Retina (tissue), 1 donor: ENCODE measurements at regions not wholly inside any gene's neighbourhood (a gene's known extent, or its start where the extent isn't known, plus 50 kb on each side); places are given as distances from the start of the nearest gene placed in this dataset.
"Not testable (repeated sequence)": the region's sequence is repeated elsewhere in the genome, so short reads cannot be mapped to it uniquely, and the experiment has no call there.

ENCODE experiments used
- DNase-seq: peaks from one replicate; pipeline ENCODE4 v3.0.0-alpha.2; 2016

- DNase-seq = no peak
Observed at GRCh38 chr10:43839973-43840372, 191.3 kb upstream of the ZNF32 start.

- DNase-seq = not testable (repeated sequence)
Observed at GRCh38 chr10:43834751-43835150, 186.1 kb upstream of the ZNF32 start.

GRCh38 chr10:43827853-43828252 lies 179.2 kb upstream of the ZNF32 start:
- DNase-seq = no peak

- no peak for DNase-seq
Observed at GRCh38 chr10:43825984-43826383, 177.3 kb upstream of the ZNF32 start.

- DNase-seq = no peak
Observed at GRCh38 chr10:43825421-43825820, 176.7 kb upstream of the ZNF32 start.

GRCh38 chr10:43824934-43825333 lies 176.3 kb upstream of the ZNF32 start:
- DNase-seq = no peak

- DNase-seq = no peak
Observed at GRCh38 chr10:43822631-43823580, 174.2 kb upstream of the ZNF32 start.

- DNase-seq = no peak
Observed at GRCh38 chr10:43821103-43821502, 172.4 kb upstream of the ZNF32 start.

GRCh38 chr10:43820663-43821062 lies 172.0 kb upstream of the ZNF32 start:
- DNase-seq = no peak

GRCh38 chr10:43819464-43820230 lies 171.0 kb upstream of the ZNF32 start:
- no peak for DNase-seq

- DNase-seq = no peak
Observed at GRCh38 chr10:43818687-43819086, 170.0 kb upstream of the ZNF32 start.

- DNase-seq = no peak
Observed at GRCh38 chr10:43817368-43817767, 168.7 kb upstream of the ZNF32 start.

- DNase-seq = no peak
Observed at GRCh38 chr10:43816351-43817321, 168.0 kb upstream of the ZNF32 start.

GRCh38 chr10:43815181-43815885 lies 166.7 kb upstream of the ZNF32 start:
- no peak for DNase-seq

GRCh38 chr10:43814663-43815062 lies 166.0 kb upstream of the ZNF32 start:
- no peak for DNase-seq

- DNase-seq = no peak
Observed at GRCh38 chr10:43811871-43812270, 163.2 kb upstream of the ZNF32 start.

GRCh38 chr10:43809211-43809930 lies 160.7 kb upstream of the ZNF32 start:
- no peak for DNase-seq

GRCh38 chr10:43808136-43808535 lies 159.5 kb upstream of the ZNF32 start:
- no peak for DNase-seq

- no peak for DNase-seq
Observed at GRCh38 chr10:43806831-43807640, 158.4 kb upstream of the ZNF32 start.

- no peak for DNase-seq
Observed at GRCh38 chr10:43803791-43804190, 155.1 kb upstream of the ZNF32 start.
